Left ventricle myocardium inferior (tissue), 1 donor: ENCODE measurements at regions not wholly inside any gene's neighbourhood (a gene's known extent, or its start where the extent isn't known, plus 50 kb on each side); places are given as distances from the start of the nearest gene placed in this dataset.
"Not testable (repeated sequence)": the region's sequence is repeated elsewhere in the genome, so short reads cannot be mapped to it uniquely, and the experiment has no call there.

Source experiments
- DNase-seq: peaks from one replicate; pipeline ENCODE4 v3.0.0-alpha.2; 2020
- H3K27ac ChIP-seq: fragments of 200-600 bp; replicated peaks from 2 replicates; pipeline ENCODE4 v1.8.0; 2021
- H3K27me3 ChIP-seq: fragments of 200-600 bp; 2 replicates; pipeline ENCODE4 v1.8.0; 2021; ENCODE audit warnings: low read depth
- H3K36me3 ChIP-seq: fragments of 200-600 bp; 2 replicates; pipeline ENCODE4 v1.8.0; 2021
- H3K4me1 ChIP-seq: fragments of 200-600 bp; 2 replicates; pipeline ENCODE4 v1.8.0; 2021
- H3K4me3 ChIP-seq: fragments of 200-600 bp; 2 replicates; pipeline ENCODE4 v1.8.0; 2021; ENCODE audit warnings: mild to moderate bottlenecking, moderate library complexity
- H3K9me3 ChIP-seq: fragments of 200-600 bp; replicated peaks from 2 replicates; pipeline ENCODE4 v1.8.0; 2021
- CTCF ChIP-seq: fragments of 200-600 bp; IDR thresholded peaks from 2 replicates; pipeline ENCODE4 v1.8.0; 2021; ENCODE audit warnings: antibody characterized with exemption, mild to moderate bottlenecking, borderline replicate concordance
- intact Hi-C: fragments of 100-400 bp; cut with micrococcal nuclease; formaldehyde crosslinking; loops from one replicate; pipeline ENCODE4 v1.11.0; 2022
- donor health status: DM: no; HTN: yes; CAD: no; lungs with severe emphysema.

- intact Hi-C loops: no loop called here
- Histone ChIP-seq H3K27ac (no peak overlapping the region), H3K4me1 (no peaks in the 10 kb centered on the region), H3K36me3 (no peaks in the 10 kb centered on the region), H3K4me3 (no peak overlapping the region), H3K9me3 (no peaks in the 10 kb centered on the region), H3K27me3 (no peaks in the 10 kb centered on the region)
- TF ChIP-seq CTCF: no peak
- DNase-seq: no peak
Measured at GRCh38 chr2:22056621-22057132, 932.9 kb downstream of the TDRD15 start.

GRCh38 chr2:22062679-22063078 is 938.9 kb downstream of the TDRD15 start:
- TF ChIP-seq CTCF: no peak
- H3K36me3 ChIP-seq: no peaks in the 10 kb centered on the region
- H3K4me3 ChIP-seq: no peak overlapping the region
- intact Hi-C loops: no loop called here
- no peaks in the 10 kb centered on the region for H3K4me1 ChIP-seq
- no peak overlapping the region for H3K27ac ChIP-seq
- no peaks in the 10 kb centered on the region for H3K27me3 ChIP-seq
- DNase-seq: no peak
- H3K9me3 ChIP-seq: no peaks in the 10 kb centered on the region

GRCh38 chr2:22076454-22076853 is 952.7 kb downstream of the TDRD15 start:
- intact Hi-C loops: no loop called here
- Histone ChIP-seq H3K4me1 (no peaks in the 10 kb centered on the region), H3K4me3 (no peak overlapping the region), H3K36me3 (no peaks in the 10 kb centered on the region), H3K27ac (no peak overlapping the region), H3K9me3 (peaks cover 24% of the 10 kb centered on the region), H3K27me3 (no peaks in the 10 kb centered on the region)
- no peak for DNase-seq
- no peak for TF ChIP-seq CTCF

- Histone ChIP-seq H3K4me3 (no peak overlapping the region), H3K36me3 (no peaks in the 10 kb centered on the region), H3K27me3 (no peaks in the 10 kb centered on the region), H3K9me3 (peaks cover 9% of the 10 kb centered on the region), H3K4me1 (no peaks in the 10 kb centered on the region), H3K27ac (no peak overlapping the region)
- DNase-seq: no peak
- intact Hi-C loops: no loop called here
- no peak for TF ChIP-seq CTCF
Measured at GRCh38 chr2:22078701-22079100, 954.9 kb downstream of the TDRD15 start.

DNA sequence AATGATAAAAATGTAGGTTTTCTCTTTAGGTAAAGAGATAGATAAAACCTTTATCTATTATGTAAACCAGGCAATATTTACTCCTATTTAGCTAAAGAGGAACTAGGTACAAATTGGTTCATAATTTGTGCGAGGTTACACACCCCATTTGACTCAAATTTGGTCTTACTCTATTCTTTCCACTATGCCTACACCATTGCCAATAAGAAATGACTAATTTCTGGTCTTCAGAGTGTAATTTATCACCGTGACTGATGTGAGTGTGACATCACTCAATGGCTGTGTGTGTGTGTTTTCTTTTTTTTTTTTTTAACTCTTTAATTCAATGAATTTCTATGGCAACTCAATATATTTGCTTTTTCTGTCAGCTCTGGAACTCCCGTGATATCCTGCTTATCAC is 955.8 kb downstream of the TDRD15 start:
- no peak for DNase-seq
- H3K4me3 ChIP-seq: no peak overlapping the region
- H3K9me3 ChIP-seq: peaks cover under 1% of the 10 kb centered on the region
- H3K27ac ChIP-seq: no peak overlapping the region
- no peaks in the 10 kb centered on the region for H3K4me1 ChIP-seq
- H3K36me3 ChIP-seq: no peaks in the 10 kb centered on the region
- no peaks in the 10 kb centered on the region for H3K27me3 ChIP-seq
- TF ChIP-seq CTCF: no peak
- intact Hi-C loops: no loop called here

DNA sequence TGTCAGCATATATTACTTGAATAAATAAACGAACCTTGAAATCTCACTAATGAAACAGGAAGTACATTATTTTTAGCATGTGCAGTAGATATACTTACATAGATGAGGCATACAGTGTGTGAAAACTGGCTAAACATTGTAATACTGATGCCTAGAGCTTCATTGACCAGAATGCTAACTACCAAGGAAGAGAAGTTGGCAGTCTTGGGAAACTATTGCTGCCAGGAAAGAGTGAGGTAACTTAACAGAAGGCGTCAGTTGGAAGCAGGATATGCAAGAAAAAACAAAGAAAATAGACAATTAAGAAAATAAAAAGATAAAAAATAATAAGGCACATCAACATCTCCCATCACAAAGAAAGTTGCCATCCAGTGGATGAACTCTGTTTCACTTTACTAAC is 963.0 kb downstream of the TDRD15 start:
- no peak for TF ChIP-seq CTCF
- intact Hi-C loops: no loop called here
- no peak overlapping the region for H3K4me3 ChIP-seq
- no peaks in the 10 kb centered on the region for H3K36me3 ChIP-seq
- H3K27me3 ChIP-seq: no peaks in the 10 kb centered on the region
- no peak for DNase-seq
- H3K4me1 ChIP-seq: no peaks in the 10 kb centered on the region
- H3K27ac ChIP-seq: no peak overlapping the region
- peaks cover 13% of the 10 kb centered on the region for H3K9me3 ChIP-seq

GRCh38 chr2:22103617-22104016 is 979.8 kb downstream of the TDRD15 start:
- H3K4me3 ChIP-seq, DNase-seq, H3K27me3 ChIP-seq, H3K9me3 ChIP-seq, H3K36me3 ChIP-seq, intact Hi-C loops, H3K4me1 ChIP-seq, H3K27ac ChIP-seq: not testable (repeated sequence)
